NCI-H128 (cell line): ENCODE measurements at regions not wholly inside any gene's neighbourhood (a gene's known extent, or its start where the extent isn't known, plus 50 kb on each side); places are given as distances from the start of the nearest gene placed in this dataset.
"Not testable (repeated sequence)": the region's sequence is repeated elsewhere in the genome, so short reads cannot be mapped to it uniquely, and the experiment has no call there.

Experiments
- DNase-seq: peaks from one replicate; lab custom pipeline; 2025; ENCODE audit not compliant: unreplicated experiment; lab: John Stamatoyannopoulos, UW

DNA sequence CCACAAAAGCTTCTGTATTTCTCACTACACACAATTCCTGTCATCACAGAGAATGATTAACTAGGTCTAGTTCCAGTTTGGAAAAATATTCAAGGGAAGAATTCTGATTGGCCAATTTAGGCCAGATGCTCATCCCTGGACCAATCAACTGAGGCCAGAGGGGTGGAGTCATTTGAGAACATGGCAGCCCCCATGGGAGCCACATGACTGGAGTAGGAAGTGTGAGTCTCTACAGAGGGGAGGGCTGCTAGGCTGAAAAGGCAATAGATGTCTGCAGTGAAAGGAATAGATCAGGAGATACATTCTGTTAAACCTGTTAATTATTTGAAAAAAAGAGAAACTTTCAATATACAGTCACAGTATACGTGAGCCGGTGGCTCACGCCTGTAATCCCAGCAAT lies 125.2 kb downstream of the UNC93B1 start:
- DNase-seq, result not testable (repeated sequence)

DNA sequence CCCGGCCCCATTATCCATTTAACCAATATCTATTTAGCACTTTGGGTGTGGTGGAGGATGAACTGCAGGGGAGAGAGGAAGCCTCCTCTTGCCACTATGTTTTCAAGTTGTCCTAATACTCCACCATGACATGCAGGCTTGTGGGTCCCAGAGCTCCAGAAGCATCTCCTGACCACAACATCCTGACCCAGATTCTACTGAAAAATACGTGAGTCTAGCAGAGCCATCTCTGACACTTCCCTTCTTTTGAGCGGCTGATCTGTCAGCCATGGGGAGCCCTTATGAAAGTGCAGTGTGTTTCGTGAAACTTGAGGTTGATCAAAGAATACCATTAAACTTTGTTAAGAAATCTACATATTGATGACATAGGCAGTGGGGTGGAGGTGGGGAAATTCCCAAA lies 126.6 kb downstream of the UNC93B1 start:
- not testable (repeated sequence) for DNase-seq

DNA sequence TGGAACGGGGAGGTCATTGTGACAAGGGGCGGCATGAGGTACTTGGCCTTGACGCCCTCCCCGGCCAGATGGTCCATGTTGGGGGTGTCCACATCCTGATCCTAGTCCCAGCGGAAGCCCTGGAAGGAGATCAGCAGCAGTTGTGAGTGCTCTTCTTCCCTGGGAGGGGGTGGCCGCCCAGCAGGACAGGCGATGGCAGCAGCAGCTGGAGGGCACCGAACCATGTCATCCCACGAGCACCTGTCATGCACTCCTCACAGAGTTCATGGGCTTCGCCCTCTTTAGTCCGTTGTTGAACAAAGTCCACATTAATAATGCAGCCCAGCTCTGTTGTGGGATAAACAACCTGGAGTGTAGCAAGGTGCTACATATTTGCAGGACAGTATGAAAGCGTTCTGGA lies 130.7 kb downstream of the UNC93B1 start:
- DNase-seq, result not testable (repeated sequence)

DNA sequence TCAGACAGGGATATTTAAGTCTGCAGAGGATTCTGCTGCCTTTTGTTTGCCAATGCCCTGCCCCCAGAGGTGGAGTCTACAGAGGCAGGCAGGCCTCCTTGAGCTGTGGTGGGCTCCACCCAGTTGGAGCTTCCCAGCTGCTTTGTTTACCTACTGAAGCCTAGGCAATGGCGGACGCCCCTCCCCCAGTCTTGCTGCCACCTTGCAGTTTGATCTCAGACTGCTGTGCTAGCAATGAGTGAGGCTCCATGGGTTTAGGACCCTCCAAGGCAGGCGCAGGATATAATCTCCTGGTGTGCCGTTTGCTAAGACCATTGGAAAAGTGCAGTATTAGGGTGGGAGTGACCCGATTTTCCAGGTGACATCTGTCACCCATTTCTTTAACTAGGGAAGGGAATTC lies 132.7 kb downstream of the UNC93B1 start:
- not testable (repeated sequence) for DNase-seq

DNA sequence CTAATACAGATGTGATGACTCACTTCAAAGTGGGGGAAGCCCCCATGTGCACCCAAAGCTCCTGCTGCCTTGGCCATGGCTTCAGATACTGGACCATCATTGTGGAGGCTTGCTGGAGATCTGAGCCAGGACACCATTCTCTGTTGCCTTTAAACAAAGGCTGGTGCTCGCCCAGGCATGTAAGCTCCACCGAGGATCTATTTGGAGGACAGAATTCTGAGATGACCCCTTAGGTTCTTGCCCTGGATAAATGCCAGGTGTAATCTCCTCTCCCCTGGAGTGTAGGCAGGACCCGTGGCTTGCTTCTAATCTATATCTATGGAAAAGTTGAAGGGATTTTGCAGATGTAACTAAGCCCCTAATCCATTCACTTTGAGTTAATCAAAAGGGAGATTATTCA lies 141.0 kb downstream of the UNC93B1 start:
- DNase-seq, result not testable (repeated sequence)

DNA sequence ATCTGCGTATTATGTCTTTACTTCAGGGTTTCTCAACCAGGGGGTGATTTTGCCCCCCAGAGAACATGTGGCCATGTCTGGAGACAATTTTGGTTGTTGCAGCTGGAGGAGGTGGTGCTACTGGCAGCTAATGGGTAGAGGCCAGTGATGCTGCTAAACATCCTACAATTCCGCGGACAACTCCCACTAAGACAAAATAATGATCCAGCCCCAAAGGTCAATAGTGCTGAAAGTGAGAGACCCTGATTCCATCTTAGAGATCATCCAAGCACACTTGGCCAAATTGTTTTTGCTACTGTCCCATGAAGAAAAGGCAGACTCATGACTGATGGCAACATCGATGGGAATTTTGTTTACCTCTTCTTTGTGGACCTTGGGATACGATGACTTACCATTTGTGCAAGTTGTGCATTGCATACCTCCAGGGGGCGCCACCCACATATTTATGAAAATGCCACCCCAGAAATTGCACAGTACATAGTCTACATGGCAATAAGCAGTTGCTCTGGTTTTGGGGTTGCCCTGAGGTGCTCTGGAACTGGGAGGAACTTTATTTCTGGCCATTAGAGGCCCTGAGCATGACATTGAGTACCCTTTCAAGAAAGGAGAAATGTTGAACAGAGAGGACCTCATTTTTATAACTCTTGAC lies 144.3 kb downstream of the UNC93B1 start:
- not testable (repeated sequence) for DNase-seq

DNA sequence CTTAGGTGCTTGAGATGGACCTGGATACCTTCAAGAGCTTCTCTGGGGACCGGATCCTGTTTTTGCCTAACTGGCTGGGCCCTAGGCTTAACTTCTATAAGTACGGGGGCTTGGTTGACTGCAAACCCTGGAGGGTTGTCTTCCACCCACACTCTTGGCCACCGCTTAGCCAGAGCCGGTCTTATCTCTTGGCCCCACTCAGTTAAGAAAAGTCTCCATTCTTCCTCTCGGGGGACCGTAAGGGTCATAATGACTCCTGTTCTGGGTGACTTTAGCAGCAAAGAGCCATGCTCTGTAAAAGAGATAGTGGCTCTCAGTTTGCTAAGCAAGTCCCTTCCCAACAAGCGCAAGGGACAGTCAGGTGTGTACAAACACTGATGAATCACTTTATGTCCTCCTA lies 153.2 kb downstream of the UNC93B1 start:
- DNase-seq, result not testable (repeated sequence)

DNA sequence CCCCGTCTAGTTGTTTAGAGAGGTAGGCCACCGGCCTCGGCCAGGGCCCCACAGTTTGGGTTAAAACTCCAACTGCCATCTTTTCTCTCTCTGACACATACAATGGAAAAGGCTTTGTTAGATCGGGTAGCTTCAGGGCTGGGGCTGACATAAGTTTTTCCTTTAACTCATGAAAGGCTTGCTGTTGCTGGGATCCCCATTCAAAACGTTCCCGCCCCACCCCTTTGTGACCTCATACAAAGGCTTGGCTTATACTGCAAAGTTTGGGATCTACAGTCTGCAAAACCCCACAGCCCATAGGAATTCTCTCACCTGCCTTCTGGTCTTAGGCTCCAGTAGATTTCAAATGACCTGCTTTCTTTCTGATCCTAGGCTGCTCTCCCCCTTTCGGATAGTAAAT lies 154.1 kb downstream of the UNC93B1 start:
- not testable (repeated sequence) for DNase-seq

DNA sequence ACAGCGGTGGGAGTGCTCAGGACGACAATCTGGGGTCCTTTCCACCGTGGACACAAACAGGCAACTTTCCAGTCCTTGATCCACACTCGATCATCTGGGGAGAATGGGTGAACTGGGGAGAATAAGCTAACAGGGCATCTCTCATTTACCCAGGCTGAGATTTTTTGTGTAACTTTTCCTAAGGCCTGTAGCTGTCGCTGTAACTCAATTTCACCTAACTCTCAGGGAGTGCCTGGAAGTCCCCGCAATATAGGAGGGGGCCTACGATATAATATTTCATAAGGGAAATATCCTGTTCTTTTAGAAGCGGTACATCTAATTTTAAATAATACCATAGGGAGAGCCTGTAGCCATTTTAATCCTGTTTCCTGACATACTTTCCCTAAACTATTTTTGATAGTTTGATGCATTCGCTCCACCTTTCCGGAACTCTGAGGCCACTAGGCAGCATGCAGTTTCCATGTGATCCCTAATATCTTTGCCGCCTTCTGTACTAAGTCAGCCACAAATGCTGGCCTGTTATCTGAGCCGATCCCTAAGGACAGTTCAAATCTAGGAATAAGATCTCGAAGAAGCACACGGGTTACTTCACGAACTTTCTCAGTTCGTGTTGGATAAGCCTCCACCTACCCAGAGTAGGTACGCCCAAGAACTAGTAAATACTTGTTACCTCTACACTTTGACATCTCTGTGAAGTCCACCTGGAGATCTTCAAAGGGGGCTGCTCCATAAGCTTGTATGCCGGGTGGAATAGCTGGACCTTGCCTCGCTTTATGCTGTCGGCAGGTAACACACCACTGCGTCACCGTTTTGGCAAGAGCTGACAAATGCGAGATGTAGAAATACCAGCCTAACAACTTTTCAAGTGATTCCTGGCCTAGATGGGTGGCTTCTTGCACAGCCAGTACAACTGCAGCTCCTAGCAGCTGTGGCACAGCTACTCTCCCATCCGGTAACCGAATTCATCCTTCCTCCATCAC lies 155.7 kb downstream of the UNC93B1 start:
- DNase-seq, result not testable (repeated sequence)

DNA sequence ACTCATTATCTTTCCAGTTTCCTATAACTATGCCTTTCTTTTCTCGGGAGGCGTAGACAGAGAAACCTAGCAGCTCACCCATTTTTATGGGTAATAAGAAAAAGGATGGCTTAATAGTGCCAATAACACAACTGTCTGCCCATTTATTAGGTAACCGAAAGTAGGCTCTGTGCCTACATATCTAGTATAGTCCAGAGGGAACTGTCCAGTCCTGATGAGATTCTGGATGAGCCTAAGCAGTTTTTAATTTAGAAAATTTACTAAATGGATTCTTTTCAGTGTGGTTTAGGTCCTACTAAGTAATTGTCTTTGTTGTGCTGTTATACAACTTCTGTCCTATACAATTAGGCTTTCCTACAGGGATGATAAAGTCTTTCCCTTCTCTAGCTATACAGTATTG lies 157.6 kb downstream of the UNC93B1 start:
- not testable (repeated sequence) for DNase-seq

DNA sequence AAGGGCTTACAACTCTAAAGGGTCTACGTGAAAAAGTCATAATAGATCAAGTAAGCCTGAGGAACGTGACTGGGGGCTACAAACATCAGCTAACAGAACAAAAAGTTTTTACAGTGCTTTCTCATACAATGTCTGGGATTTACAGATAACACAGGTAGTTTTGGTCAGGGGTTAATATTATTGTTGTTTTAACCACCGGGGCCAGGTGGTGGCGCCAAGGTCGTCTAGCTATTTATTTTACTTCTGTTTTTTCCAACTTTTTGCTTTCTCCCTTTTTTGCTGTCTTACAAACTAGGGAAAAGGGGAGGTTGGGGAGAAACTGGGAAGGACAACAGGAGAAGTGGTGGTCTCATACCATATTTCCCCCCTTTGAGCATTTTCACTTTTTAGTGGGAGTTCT lies 158.6 kb downstream of the UNC93B1 start:
- DNase-seq, result not testable (repeated sequence)

DNA sequence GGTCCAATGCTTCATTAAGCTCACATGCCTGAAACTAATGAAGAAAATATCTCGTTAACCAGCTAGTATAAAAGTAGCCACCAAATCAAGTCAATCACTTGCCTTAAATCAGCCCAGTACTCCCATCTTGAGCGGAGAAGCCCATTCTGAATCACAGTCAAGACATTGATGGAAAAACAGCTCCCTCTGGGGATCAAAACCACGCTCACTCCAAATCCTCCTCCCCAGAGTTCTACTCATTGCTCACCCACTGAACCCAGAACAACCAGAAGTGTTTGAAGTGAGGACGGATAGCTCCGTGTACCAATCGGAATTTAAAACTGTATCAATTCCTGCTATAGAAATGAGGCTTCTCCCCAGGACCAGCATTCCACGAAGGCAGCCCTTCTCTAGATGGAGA lies 163.3 kb downstream of the UNC93B1 start:
- DNase-seq, result not testable (repeated sequence)

DNA sequence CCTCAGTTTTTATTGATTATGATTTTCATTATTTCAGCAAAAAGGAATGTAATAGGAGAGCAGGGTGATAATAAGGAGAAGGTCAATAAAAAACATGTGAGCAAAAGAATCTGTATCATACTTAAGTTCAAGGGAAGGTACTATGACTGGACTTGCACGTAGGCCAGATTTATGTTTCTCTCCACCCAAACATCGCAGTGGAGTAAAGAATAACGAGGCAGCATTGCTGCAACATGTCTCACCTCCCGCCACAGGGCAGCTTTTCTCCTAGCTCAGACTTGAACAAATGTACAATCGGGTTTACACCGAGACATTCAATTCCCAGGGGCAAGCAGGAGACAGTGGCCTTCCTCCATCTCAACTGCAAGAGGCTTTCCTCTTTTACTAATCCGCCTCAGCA lies 155.7 kb upstream of the ALDH3B2 start:
- DNase-seq, result not testable (repeated sequence)

DNA sequence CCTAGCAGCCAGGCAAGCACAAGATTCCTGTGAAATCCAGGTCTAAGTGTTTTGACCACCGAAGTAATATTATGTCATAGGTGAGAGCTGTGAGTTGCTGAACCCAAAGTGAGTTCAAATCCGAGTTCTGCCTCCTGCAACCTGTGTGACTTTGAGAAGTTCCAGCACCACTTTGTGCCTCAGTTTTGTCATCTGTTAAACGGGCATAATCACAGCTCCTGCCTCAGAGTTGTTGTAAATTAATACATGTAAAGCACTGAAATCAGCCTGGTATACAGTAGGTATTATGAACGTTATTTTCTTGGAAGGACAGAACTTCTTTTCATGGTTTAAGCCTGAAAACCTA lies 152.5 kb upstream of the ALDH3B2 start:
- DNase-seq, result not testable (repeated sequence)

DNA sequence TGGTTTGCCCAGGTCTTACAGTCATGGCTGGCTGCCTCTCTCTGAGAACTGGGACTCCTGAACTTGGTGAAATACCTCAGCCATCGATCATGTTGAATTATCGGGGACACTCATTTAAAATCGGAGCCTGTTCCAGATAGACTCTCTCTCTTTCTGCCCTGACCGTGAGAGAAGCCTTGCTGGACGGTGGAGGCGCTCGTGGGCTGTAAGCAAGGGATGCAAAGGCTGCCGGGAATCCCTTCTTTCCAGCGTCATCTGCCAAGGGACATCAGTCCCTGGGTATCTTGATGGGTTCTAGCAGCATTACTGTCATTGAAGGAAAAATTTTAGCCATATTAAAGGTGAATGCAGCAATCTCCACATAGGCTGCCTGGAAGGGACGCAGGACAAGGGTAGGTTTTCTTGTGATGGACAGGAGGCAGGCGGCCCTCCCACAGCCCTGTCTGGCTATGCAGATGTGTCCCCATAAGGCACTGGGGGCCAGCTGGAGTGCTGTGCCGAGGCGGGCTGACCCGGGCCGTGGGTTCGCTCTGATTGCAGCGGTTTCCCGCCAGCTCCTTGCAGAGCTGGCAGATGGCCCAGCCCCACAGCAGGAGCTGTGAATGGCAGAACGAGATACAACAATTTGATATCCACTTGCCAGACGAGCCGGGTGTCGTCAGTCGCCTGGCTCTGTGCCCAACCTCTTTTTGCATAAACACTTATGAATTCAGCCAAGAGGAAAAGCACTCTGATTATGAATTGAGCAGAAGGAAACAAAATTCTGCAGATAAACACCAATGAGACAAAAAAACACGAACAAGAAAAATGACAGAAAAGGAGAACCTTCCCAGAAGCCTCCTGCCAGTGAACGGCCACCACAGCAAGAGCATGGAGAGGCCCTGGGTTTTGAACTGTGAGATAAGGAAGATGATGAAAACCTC lies 151.9 kb upstream of the ALDH3B2 start:
- DNase-seq, result peak; percentile 78

DNA sequence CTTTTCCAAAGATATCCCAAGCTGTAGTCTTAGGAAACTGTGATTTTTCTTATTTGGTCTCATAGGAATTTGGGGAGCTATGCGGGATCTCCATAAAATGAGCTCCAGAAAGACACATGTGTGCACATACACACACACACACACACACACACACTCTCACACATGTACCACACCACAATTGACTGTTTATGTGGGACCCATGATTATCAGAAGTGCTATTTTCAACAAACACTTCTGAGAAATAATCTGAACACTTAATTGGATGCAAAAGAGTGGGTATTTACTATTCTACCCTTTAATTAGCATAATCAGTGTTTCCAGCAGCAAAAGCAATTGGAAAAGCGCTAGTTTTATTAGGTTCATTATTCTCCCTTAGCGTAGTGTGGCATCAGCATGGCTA lies 150.4 kb upstream of the ALDH3B2 start:
- DNase-seq, result not testable (repeated sequence)

DNA sequence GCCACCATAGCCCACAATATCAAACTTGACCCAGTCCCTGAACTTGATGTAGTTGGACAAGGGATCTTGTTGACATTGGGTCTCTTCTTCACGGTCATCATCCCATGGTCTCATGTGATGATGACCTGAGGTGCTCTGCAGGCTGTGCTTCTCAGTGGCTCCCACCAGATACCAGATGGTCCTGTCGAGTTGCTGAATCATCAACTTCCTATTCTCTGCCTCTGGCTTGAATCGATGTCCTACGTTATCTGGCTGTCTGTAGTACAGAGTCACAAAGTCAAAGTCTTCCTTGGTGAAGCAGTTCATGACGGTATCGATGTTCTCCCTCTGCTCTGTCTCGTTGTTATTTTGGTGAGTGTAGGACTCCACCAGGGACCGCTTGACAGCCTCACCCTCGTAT lies 145.7 kb upstream of the ALDH3B2 start:
- no peak for DNase-seq

DNA sequence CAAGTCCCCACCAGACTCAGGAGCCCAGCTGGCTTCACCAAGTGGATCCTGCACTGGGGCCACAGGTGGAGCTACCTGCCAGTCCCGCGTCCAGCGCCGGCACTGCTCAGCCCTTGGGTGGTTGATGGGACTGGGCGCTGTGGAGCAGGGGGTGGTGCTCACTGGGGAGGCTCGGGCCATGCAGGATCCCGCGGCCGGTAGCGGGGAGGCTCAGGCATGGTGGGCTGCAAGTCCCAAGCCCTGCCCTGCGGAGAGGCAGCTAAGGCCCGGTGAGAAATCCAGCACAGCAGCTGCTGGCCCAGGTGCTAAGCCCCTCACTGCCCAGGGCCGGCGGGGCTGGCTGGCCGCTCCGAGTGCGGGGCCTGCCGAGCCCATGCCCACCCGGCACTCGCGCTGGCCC lies 143.1 kb upstream of the ALDH3B2 start:
- DNase-seq, result not testable (repeated sequence)

DNA sequence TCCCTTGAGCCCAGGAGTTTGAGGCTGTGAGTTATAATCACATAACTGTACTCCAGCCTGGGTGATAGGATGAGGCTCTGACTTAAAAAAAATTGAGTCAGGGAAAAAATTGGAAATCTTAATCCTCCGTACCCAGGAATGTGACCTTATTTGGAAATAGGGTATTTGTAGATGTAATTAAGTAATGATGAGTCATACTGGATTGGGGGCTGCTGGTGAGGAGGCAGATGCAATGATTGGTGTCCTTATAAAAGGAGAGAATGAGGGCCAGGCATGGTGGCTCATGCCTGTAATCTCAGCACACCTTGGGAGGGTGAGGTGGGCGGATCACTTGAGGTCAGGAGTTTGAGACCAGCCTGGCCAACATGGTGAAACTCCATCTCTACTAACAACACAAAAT lies 134.9 kb upstream of the ALDH3B2 start:
- DNase-seq, result not testable (repeated sequence)

DNA sequence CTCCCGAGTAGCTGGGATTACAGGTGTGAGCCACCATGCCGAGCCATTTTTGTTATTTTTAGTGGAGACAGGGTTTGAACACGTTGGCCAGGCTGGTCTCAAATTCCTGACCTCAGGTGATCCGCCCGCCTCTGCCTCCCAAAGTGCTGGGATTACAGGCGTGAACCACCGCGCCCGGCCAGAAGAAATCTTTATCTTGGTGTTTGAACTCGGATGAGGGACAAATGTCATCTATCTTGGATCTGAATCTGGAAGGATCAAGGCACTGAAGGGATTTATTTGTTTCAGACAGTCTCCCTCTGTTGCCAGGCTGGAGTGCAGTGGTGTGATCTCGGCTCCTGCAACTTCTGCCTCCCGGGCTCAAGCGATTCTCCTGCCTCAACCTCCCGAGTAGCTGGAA lies 133.5 kb upstream of the ALDH3B2 start:
- DNase-seq, result not testable (repeated sequence)

DNA sequence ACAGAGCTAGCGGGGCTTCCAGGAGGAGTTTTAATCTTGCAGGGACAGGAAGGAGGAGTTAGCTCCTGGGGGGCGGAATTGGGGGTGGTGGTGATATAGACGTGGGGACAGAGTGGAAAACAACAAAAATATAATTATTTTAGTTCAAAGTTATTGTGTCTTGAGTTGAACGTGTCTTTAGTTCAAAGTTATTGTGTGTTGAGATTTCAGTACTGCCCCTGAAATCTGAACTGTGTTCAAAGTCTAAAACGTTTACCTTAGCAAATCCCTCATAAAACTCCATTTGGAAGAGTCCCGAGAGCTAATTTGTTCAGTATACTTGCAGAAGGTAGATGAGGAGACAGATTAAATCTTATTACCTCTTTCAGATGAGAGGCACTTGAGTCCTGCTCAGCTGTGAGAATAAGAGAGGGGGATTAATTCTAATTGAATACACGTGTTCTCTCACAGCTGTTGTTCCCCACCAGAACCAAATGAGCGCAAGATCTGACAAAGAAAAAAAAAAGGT lies 132.4 kb upstream of the ALDH3B2 start:
- DNase-seq, result not testable (repeated sequence)
